UCSD-AML1 (cell line): ENCODE measurements at regions not wholly inside any gene's neighbourhood (a gene's known extent, or its start where the extent isn't known, plus 50 kb on each side); places are given as distances from the start of the nearest gene placed in this dataset.
"Not testable (repeated sequence)": the region's sequence is repeated elsewhere in the genome, so short reads cannot be mapped to it uniquely, and the experiment has no call there.

Source experiments
- DNase-seq: peaks from one replicate; lab custom pipeline; 2025; ENCODE audit not compliant: unreplicated experiment; lab: John Stamatoyannopoulos, UW

- DNase-seq: no peak
These were observed 149.3 kb upstream of the RBPJ start for GRCh38 chr4:26171501-26171900.

GRCh38 chr4:26171941-26172340, 148.9 kb upstream of the RBPJ start:
- no peak for DNase-seq

- DNase-seq: no peak
These were observed 147.2 kb upstream of the RBPJ start for GRCh38 chr4:26173619-26174018.

- DNase-seq: no peak
These were observed 146.8 kb upstream of the RBPJ start for GRCh38 chr4:26174027-26174426.

GRCh38 chr4:26175006-26175786, 145.6 kb upstream of the RBPJ start:
- no peak for DNase-seq

GRCh38 chr4:26175905-26176470, 144.8 kb upstream of the RBPJ start:
- DNase-seq: no peak

GRCh38 chr4:26176598-26177149, 144.1 kb upstream of the RBPJ start:
- no peak for DNase-seq

GRCh38 chr4:26178854-26179253, 142.0 kb upstream of the RBPJ start:
- DNase-seq: no peak

GRCh38 chr4:26179316-26179760, 141.5 kb upstream of the RBPJ start:
- no peak for DNase-seq

- DNase-seq: no peak
These were observed 139.2 kb upstream of the RBPJ start for GRCh38 chr4:26181616-26182015.

GRCh38 chr4:26183017-26183416, 137.8 kb upstream of the RBPJ start:
- DNase-seq: no peak

GRCh38 chr4:26185436-26185835, 135.4 kb upstream of the RBPJ start:
- no peak for DNase-seq

- no peak for DNase-seq
These were observed 129.5 kb upstream of the RBPJ start for GRCh38 chr4:26191353-26191752.

- no peak for DNase-seq
These were observed 127.6 kb upstream of the RBPJ start for GRCh38 chr4:26192899-26193869.

GRCh38 chr4:26194764-26195163, 126.0 kb upstream of the RBPJ start:
- no peak for DNase-seq

GRCh38 chr4:26196567-26196966, 124.2 kb upstream of the RBPJ start:
- no peak for DNase-seq

GRCh38 chr4:26197018-26197779, 123.6 kb upstream of the RBPJ start:
- peak; percentile 41 for DNase-seq

GRCh38 chr4:26198931-26199330, 121.9 kb upstream of the RBPJ start:
- DNase-seq: not testable (repeated sequence)

GRCh38 chr4:26199596-26199995, 121.2 kb upstream of the RBPJ start:
- DNase-seq: no peak

- no peak for DNase-seq
These were observed 119.7 kb upstream of the RBPJ start for GRCh38 chr4:26201120-26201519.
